Vagina (tissue), 2 donors: ENCODE measurements at regions not wholly inside any gene's neighbourhood (a gene's known extent, or its start where the extent isn't known, plus 50 kb on each side); places are given as distances from the start of the nearest gene placed in this dataset.

Experiments used
- POLR2A ChIP-seq, 2 donors: fragments of 450-650 bp; IDR thresholded peaks; one replicate each; pipeline ENCODE4 v1.6.1; 2017; ENCODE audit warnings: antibody characterized with exemption in 2 of 2, mild to moderate bottlenecking in 2 of 2, moderate library complexity in 2 of 2
- TF ChIP-seq, protein P1 (sequence below), 3 experiments: fragments of 450-650 bp in 2 of 3; fragments of 200-600 bp in 1 of 3; sonication (generic) in 1 of 3; IDR thresholded peaks; one replicate each; pipeline ENCODE4 v1.5.1; 2017 to 2019; ENCODE audit warnings: antibody characterized with exemption in 3 of 3, mild to moderate bottlenecking in 2 of 3, moderate library complexity in 2 of 3

DNA sequence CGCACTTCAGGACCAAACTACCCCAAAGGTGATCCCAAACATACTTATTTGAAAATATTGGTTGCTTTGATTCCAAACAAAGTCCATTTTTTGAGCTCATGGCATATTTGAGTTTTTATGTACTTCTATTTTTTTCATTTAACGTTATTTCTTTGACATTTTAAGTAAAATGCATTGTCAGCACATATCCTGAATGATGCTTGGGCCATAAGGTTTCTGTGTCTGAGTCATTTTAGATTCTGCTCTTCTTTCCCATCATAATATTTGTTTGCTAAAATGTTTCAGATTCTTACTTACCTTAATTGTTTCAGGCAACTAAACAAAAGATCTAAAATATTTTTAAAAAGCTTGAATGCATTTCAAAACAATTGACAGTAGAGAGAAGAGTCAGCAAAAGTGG lies 998.2 kb downstream of the REEP3 start:
- TF ChIP-seq, protein P1, sequence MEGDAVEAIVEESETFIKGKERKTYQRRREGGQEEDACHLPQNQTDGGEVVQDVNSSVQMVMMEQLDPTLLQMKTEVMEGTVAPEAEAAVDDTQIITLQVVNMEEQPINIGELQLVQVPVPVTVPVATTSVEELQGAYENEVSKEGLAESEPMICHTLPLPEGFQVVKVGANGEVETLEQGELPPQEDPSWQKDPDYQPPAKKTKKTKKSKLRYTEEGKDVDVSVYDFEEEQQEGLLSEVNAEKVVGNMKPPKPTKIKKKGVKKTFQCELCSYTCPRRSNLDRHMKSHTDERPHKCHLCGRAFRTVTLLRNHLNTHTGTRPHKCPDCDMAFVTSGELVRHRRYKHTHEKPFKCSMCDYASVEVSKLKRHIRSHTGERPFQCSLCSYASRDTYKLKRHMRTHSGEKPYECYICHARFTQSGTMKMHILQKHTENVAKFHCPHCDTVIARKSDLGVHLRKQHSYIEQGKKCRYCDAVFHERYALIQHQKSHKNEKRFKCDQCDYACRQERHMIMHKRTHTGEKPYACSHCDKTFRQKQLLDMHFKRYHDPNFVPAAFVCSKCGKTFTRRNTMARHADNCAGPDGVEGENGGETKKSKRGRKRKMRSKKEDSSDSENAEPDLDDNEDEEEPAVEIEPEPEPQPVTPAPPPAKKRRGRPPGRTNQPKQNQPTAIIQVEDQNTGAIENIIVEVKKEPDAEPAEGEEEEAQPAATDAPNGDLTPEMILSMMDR (IDR thresholded peaks at IDR 0.05): no peak
- no peak for TF ChIP-seq POLR2A (IDR thresholded peaks at IDR 0.05)
